ENCODE measurements at regions not wholly inside any gene's neighbourhood (a gene's known extent, or its start where the extent isn't known, plus 50 kb on each side); places are given as distances from the start of the nearest gene placed in this dataset.
"Not testable (repeated sequence)": the region's sequence is repeated elsewhere in the genome, so short reads cannot be mapped to it uniquely, and the experiment has no call there.

- no peak for DNase-seq (ENCODE audit: extremely low read depth, insufficient read length)
- TF ChIP-seq CTCF (IDR thresholded peaks at IDR 0.05; ENCODE audit: insufficient read depth, low read length, poor library complexity, severe bottlenecking), result no peak
- H3K27me3 ChIP-seq (replicated peaks; ENCODE audit: control insufficient read depth, insufficient read depth, low read length), result no peaks in the 10 kb centered on the region; the same call in none of the 2 replicates
- no peaks in the 10 kb centered on the region for H3K36me3 ChIP-seq (ENCODE audit: control insufficient read depth, insufficient read depth, low read length)
- H3K4me3 ChIP-seq (replicated peaks; ENCODE audit: low read depth, low read length), result no peak overlapping the region
Observed at GRCh38 chr10:118930614-118931013, 98.9 kb upstream of the NANOS1 start.

- Histone ChIP-seq H3K36me3 (ENCODE audit: control insufficient read depth, insufficient read depth, low read length) (no peaks in the 10 kb centered on the region), H3K4me3 (replicated peaks; ENCODE audit: low read depth, low read length) (no peak overlapping the region), H3K27me3 (replicated peaks; ENCODE audit: control insufficient read depth, insufficient read depth, low read length) (no peaks in the 10 kb centered on the region; the same call in none of the 2 replicates)
- no peak for DNase-seq (ENCODE audit: extremely low read depth, insufficient read length)
- TF ChIP-seq CTCF (IDR thresholded peaks at IDR 0.05; ENCODE audit: insufficient read depth, low read length, poor library complexity, severe bottlenecking), result no peak
Observed at GRCh38 chr10:118931436-118931835, 98.1 kb upstream of the NANOS1 start.

- not testable (repeated sequence) for DNase-seq (ENCODE audit: extremely low read depth, insufficient read length); H3K36me3 ChIP-seq (ENCODE audit: control insufficient read depth, insufficient read depth, low read length); H3K27me3 ChIP-seq (replicated peaks; ENCODE audit: control insufficient read depth, insufficient read depth, low read length); H3K4me3 ChIP-seq (replicated peaks; ENCODE audit: low read depth, low read length)
Observed at GRCh38 chr10:118932154-118932553, 97.4 kb upstream of the NANOS1 start.

- TF ChIP-seq CTCF (IDR thresholded peaks at IDR 0.05; ENCODE audit: insufficient read depth, low read length, poor library complexity, severe bottlenecking), result no peak
- no peaks in the 10 kb centered on the region for H3K36me3 ChIP-seq (ENCODE audit: control insufficient read depth, insufficient read depth, low read length)
- H3K27me3 ChIP-seq (replicated peaks; ENCODE audit: control insufficient read depth, insufficient read depth, low read length), result no peaks in the 10 kb centered on the region
- DNase-seq (ENCODE audit: extremely low read depth, insufficient read length), result no peak
- no peak overlapping the region for H3K4me3 ChIP-seq (replicated peaks; ENCODE audit: low read depth, low read length)
Observed at GRCh38 chr10:118937226-118937625, 92.3 kb upstream of the NANOS1 start.

- no peak for DNase-seq (ENCODE audit: extremely low read depth, insufficient read length)
- H3K27me3 ChIP-seq (replicated peaks; ENCODE audit: control insufficient read depth, insufficient read depth, low read length), result no peaks in the 10 kb centered on the region
- TF ChIP-seq CTCF (IDR thresholded peaks at IDR 0.05; ENCODE audit: insufficient read depth, low read length, poor library complexity, severe bottlenecking), result no peak
- H3K4me3 ChIP-seq (replicated peaks; ENCODE audit: low read depth, low read length), result no peak overlapping the region
- no peaks in the 10 kb centered on the region for H3K36me3 ChIP-seq (ENCODE audit: control insufficient read depth, insufficient read depth, low read length)
Observed at GRCh38 chr10:118939211-118940007, 90.1 kb upstream of the NANOS1 start.

GRCh38 chr10:118940386-118940785 lies 89.1 kb upstream of the NANOS1 start:
- no peaks in the 10 kb centered on the region for H3K27me3 ChIP-seq (replicated peaks; ENCODE audit: control insufficient read depth, insufficient read depth, low read length)
- no peak for DNase-seq (ENCODE audit: extremely low read depth, insufficient read length)
- no peak for TF ChIP-seq CTCF (IDR thresholded peaks at IDR 0.05; ENCODE audit: insufficient read depth, low read length, poor library complexity, severe bottlenecking)
- no peaks in the 10 kb centered on the region for H3K36me3 ChIP-seq (ENCODE audit: control insufficient read depth, insufficient read depth, low read length)
- no peak overlapping the region for H3K4me3 ChIP-seq (replicated peaks; ENCODE audit: low read depth, low read length)
